IMR-90 (cell line): ENCODE measurements at regions not wholly inside any gene's neighbourhood (a gene's known extent, or its start where the extent isn't known, plus 50 kb on each side); places are given as distances from the start of the nearest gene placed in this dataset.

ENCODE experiments used
- ATAC-seq: fragments of 200-7000 bp; cut with Tn5 transposase; 2 replicates; pipeline ENCODE4 v1.9.1; 2020; ENCODE audit warnings: low read depth, mild to moderate bottlenecking, moderate library complexity
- BruUV-seq: library from RNA; stranded (reverse); fragments of 400-500 nt; replicated peaks from 2 replicates; lab custom pipeline; 2021; lab: Mats Ljungman, UMichigan
- CTCF ChIA-PET: fragments of 300-600 bp; formaldehyde crosslinking; extraction: SDS; loops from one replicate; lab custom pipeline; 2021; ENCODE audit warnings: antibody characterized with exemption; lab: Yijun Ruan, JAX
- POLR2A ChIA-PET: fragments of 300-600 bp; sonication (Branson Sonifier 250); formaldehyde crosslinking; loops from one replicate; lab custom pipeline; 2022; ENCODE audit warnings: antibody characterized with exemption; ENCODE audit not compliant: unreplicated experiment; lab: Charles Lee
- DNase-seq: peaks from one replicate; pipeline ENCODE4 v3.0.0; 2013
- H2AFZ ChIP-seq: replicated peaks from 2 replicates; pipeline ENCODE3; 2013; ENCODE audit warnings: low read length, mild to moderate bottlenecking; ENCODE audit not compliant: poor library complexity
- H2AK5ac ChIP-seq: 2 replicates; pipeline ENCODE4 v1.6.1; 2013; ENCODE audit warnings: low read depth, low read length, inconsistent platforms
- H2AK9ac ChIP-seq: replicated peaks from 2 replicates; pipeline ENCODE3; 2013; ENCODE audit warnings: mild to moderate bottlenecking, low read depth, low read length, moderate library complexity; ENCODE audit not compliant: poor library complexity
- H2BK120ac ChIP-seq: 2 replicates; pipeline ENCODE4 v1.6.1; 2013; ENCODE audit warnings: low read depth, low read length, inconsistent platforms
- H2BK15ac ChIP-seq: 3 replicates; pipeline ENCODE4 v1.6.1; 2013; ENCODE audit warnings: low read depth, low read length, inconsistent platforms
- H2BK20ac ChIP-seq: 2 replicates; pipeline ENCODE4 v1.6.1; 2013; ENCODE audit warnings: low read depth, mild to moderate bottlenecking, inconsistent platforms, low read length, moderate library complexity
- H2BK5ac ChIP-seq: 2 replicates; pipeline ENCODE4 v1.6.1; 2013; ENCODE audit warnings: mild to moderate bottlenecking, low read depth, low read length, inconsistent platforms; ENCODE audit not compliant: poor library complexity, severe bottlenecking
- H3K14ac ChIP-seq: replicated peaks from 2 replicates; pipeline ENCODE4 v1.6.1; 2013; ENCODE audit warnings: low read depth, low read length, inconsistent platforms
- H3K18ac ChIP-seq: 2 replicates; pipeline ENCODE4 v1.6.1; 2013; ENCODE audit warnings: low read depth, low read length, control low read depth
- H3K23ac ChIP-seq: 2 replicates; pipeline ENCODE4 v1.6.1; 2013; ENCODE audit warnings: low read depth, low read length, inconsistent platforms
- H3K27ac ChIP-seq: 2 replicates; pipeline ENCODE4 v1.5.1; 2013; ENCODE audit warnings: mild to moderate bottlenecking, control low read depth, low read length; ENCODE audit not compliant: insufficient read depth
- H3K27me3 ChIP-seq: 2 replicates; pipeline ENCODE4 v1.6.1; 2013; ENCODE audit warnings: low read length; ENCODE audit not compliant: control insufficient read depth, insufficient read depth
- H3K36me3 ChIP-seq: 2 replicates; pipeline ENCODE4 v1.6.1; 2013; ENCODE audit warnings: low read length, mixed read lengths; ENCODE audit not compliant: control insufficient read depth, insufficient read depth
- H3K4ac ChIP-seq: 2 replicates; pipeline ENCODE4 v1.6.1; 2013; ENCODE audit warnings: low read depth, low read length, inconsistent platforms
- H3K4me1 ChIP-seq: 2 replicates; pipeline ENCODE4 v1.6.1; 2013; ENCODE audit warnings: low read length, mixed read lengths; ENCODE audit not compliant: control insufficient read depth, insufficient read depth
- H3K4me2 ChIP-seq: 2 replicates; pipeline ENCODE4 v1.6.1; 2013; ENCODE audit warnings: low read depth, mild to moderate bottlenecking, control low read depth, low read length, moderate library complexity
- H3K4me3 ChIP-seq: 2 replicates; pipeline ENCODE4 v1.5.1; 2013; ENCODE audit warnings: low read depth, mild to moderate bottlenecking, control low read depth, low read length, moderate library complexity; ENCODE audit not compliant: insufficient read depth
- H3K56ac ChIP-seq: 2 replicates; pipeline ENCODE4 v1.6.1; 2013; ENCODE audit warnings: low read length, inconsistent platforms; ENCODE audit not compliant: insufficient read depth; ENCODE audit errors: extremely low read depth
- H3K79me1 ChIP-seq, 2 experiments: 2 replicates each; pipeline ENCODE4 v1.6.1; 2013; ENCODE audit warnings: low read length in 2 of 2, inconsistent platforms in 1 of 2, low read depth in 1 of 2
- H3K9ac ChIP-seq: 2 replicates; pipeline ENCODE4 v1.6.1; 2013; ENCODE audit warnings: low read depth, low read length, control low read depth
- H3K9me1 ChIP-seq: 2 replicates; pipeline ENCODE4 v1.6.1; 2013; ENCODE audit warnings: low read length, inconsistent platforms; ENCODE audit not compliant: insufficient read depth
- H3K9me3 ChIP-seq: 2 replicates; pipeline ENCODE4 v1.6.1; 2013; ENCODE audit warnings: low read length; ENCODE audit not compliant: control insufficient read depth, insufficient read depth
- H4K20me1 ChIP-seq: 2 replicates; pipeline ENCODE4 v1.6.1; 2013; ENCODE audit warnings: low read length, inconsistent platforms; ENCODE audit not compliant: insufficient read depth
- H4K5ac ChIP-seq: 2 replicates; pipeline ENCODE4 v1.6.1; 2013; ENCODE audit warnings: mild to moderate bottlenecking, low read depth, low read length, control low read depth
- H4K8ac ChIP-seq, 2 experiments: 2 replicates each; pipeline ENCODE4 v1.6.1; 2013; ENCODE audit warnings: low read depth in 2 of 2, low read length in 2 of 2, control low read depth in 1 of 2, inconsistent platforms in 1 of 2
- H4K91ac ChIP-seq: 2 replicates; pipeline ENCODE4 v1.6.1; 2013; ENCODE audit warnings: low read depth, low read length, inconsistent platforms; ENCODE audit not compliant: insufficient read depth
- BHLHE40 ChIP-seq: fragments of 150-350 bp; IDR thresholded peaks from 2 replicates; pipeline ENCODE4 v1.6.1; 2016; ENCODE audit warnings: mild to moderate bottlenecking, low read depth, low read length
- CEBPB ChIP-seq: IDR thresholded peaks from 2 replicates; pipeline ENCODE4 v1.6.1; 2012; ENCODE audit warnings: low read depth, low read length, improper control_type of control experiment
- CHD1 ChIP-seq: IDR thresholded peaks from 2 replicates; pipeline ENCODE4 v1.6.1; 2012; ENCODE audit warnings: low read depth, low read length, improper control_type of control experiment
- CTCF ChIP-seq: conservative IDR thresholded peaks from 2 replicates; pipeline ENCODE4 v1.5.1; 2012; ENCODE audit warnings: mild to moderate bottlenecking, low read depth, low read length, improper control_type of control experiment
- ELK1 ChIP-seq: fragments of 150-350 bp; IDR thresholded peaks from 2 replicates; pipeline ENCODE4 v1.6.1; 2016; ENCODE audit warnings: low read depth, mild to moderate bottlenecking, low read length, moderate library complexity, borderline replicate concordance
- FOS ChIP-seq: fragments of 150-350 bp; IDR thresholded peaks from 2 replicates; pipeline ENCODE4 v1.6.1; 2016; ENCODE audit warnings: low read depth, low read length
- MAFK ChIP-seq: IDR thresholded peaks from 2 replicates; pipeline ENCODE4 v1.6.1; 2012; ENCODE audit warnings: low read depth, low read length, improper control_type of control experiment
- MAZ ChIP-seq: IDR thresholded peaks from 2 replicates; pipeline ENCODE4 v1.6.1; 2012; ENCODE audit warnings: low read depth, mild to moderate bottlenecking, low read length, improper control_type of control experiment, moderate library complexity, borderline replicate concordance
- MXI1 ChIP-seq: IDR thresholded peaks from 2 replicates; pipeline ENCODE4 v1.6.1; 2012; ENCODE audit warnings: low read depth, mild to moderate bottlenecking, low read length, moderate library complexity, borderline replicate concordance
- NFE2L2 ChIP-seq: fragments of 150-350 bp; IDR thresholded peaks from 2 replicates; pipeline ENCODE4 v1.6.1; 2016; ENCODE audit warnings: low read depth, mild to moderate bottlenecking, low read length
- POLR2A ChIP-seq: IDR thresholded peaks from 2 replicates; pipeline ENCODE4 v1.6.1; 2012; ENCODE audit warnings: mild to moderate bottlenecking, low read depth, low read length
- RAD21 ChIP-seq: IDR thresholded peaks from 2 replicates; pipeline ENCODE4 v1.6.1; 2012; ENCODE audit warnings: low read length, improper control_type of control experiment
- RCOR1 ChIP-seq: IDR thresholded peaks from 2 replicates; pipeline ENCODE4 v1.6.1; 2012; ENCODE audit warnings: mild to moderate bottlenecking, low read length, improper control_type of control experiment; ENCODE audit not compliant: insufficient replicate concordance
- RFX5 ChIP-seq: IDR thresholded peaks from 2 replicates; pipeline ENCODE4 v1.8.0; 2012; ENCODE audit warnings: low read depth, mild to moderate bottlenecking, low read length, moderate library complexity
- SMC3 ChIP-seq: fragments of 150-350 bp; IDR thresholded peaks from 2 replicates; pipeline ENCODE4 v1.6.1; 2016; ENCODE audit warnings: low read depth, mild to moderate bottlenecking, antibody characterized with exemption, low read length, moderate library complexity
- USF2 ChIP-seq: fragments of 150-350 bp; IDR thresholded peaks from 2 replicates; pipeline ENCODE4 v1.6.1; 2017; ENCODE audit warnings: mild to moderate bottlenecking, antibody characterized with exemption, low read length, low read depth
- dilution Hi-C: fragments of 300-500 bp; cut with HindIII; formaldehyde crosslinking; loops from one replicate; pipeline ENCODE4 v1.14.3; 2018; ENCODE audit warnings: low sequenced_read_pairs; ENCODE audit not compliant: unreplicated experiment
- in situ Hi-C: fragments of 300-500 bp; cut with MboI; formaldehyde crosslinking; loops from 3 replicates; pipeline ENCODE4 v1.14.3; 2019; ENCODE audit warnings: low sequenced_read_pairs, inconsistent platforms, mixed read lengths
- intact Hi-C: fragments of 100-400 bp; cut with micrococcal nuclease; formaldehyde crosslinking; loops from 2 replicates; pipeline ENCODE4 v1.10.0; 2022

- no peak overlapping the region for H4K5ac ChIP-seq
- DNase-seq (no peak), ATAC-seq (no peak)
- no peak overlapping the region for H3K14ac ChIP-seq
- no peaks in the 10 kb centered on the region for H3K36me3 ChIP-seq
- no peak overlapping the region for H4K91ac ChIP-seq
- no peak overlapping the region for H2AK5ac ChIP-seq
- no peak overlapping the region for H3K4me3 ChIP-seq
- H3K27ac ChIP-seq, result no peak overlapping the region
- no peaks in the 10 kb centered on the region for H3K27me3 ChIP-seq
- no peaks in the 10 kb centered on the region for H3K4me1 ChIP-seq
- no peaks in the 10 kb centered on the region for H4K20me1 ChIP-seq
- no peak overlapping the region for H3K23ac ChIP-seq
- H3K9ac ChIP-seq, result no peak overlapping the region
- no peak overlapping the region for H2BK15ac ChIP-seq
- H3K56ac ChIP-seq, result no peak overlapping the region
- no peaks in the 10 kb centered on the region for H3K79me1 ChIP-seq
- intact Hi-C loops (no loop called here), dilution Hi-C loops (no loop called here), in situ Hi-C loops (loop anchor here (25.0 kb wide), 2 partner anchors 106 to 281 kb away; no protein-coding TSS in a partner anchor)
- H2BK20ac ChIP-seq, result no peak overlapping the region
- no TSS peak for BruUV-seq
- peaks cover 7% of the 10 kb centered on the region for H3K9me3 ChIP-seq
- H2BK120ac ChIP-seq, result no peak overlapping the region
- H2AFZ ChIP-seq, result no peak overlapping the region
- POLR2A ChIA-PET, result no interaction called here
- no peak overlapping the region for H4K8ac ChIP-seq
- no peak overlapping the region for H2AK9ac ChIP-seq
- no peak overlapping the region for H3K4ac ChIP-seq
- no peak overlapping the region for H3K18ac ChIP-seq
- no peak overlapping the region for H3K4me2 ChIP-seq
- no peaks in the 10 kb centered on the region for H3K9me1 ChIP-seq
- CTCF ChIA-PET, result no interaction called here
- no peak overlapping the region for H2BK5ac ChIP-seq
- TF ChIP-seq USF2 (no peak), RFX5 (no peak), MXI1 (no peak), SMC3 (no peak), POLR2A (no peak), FOS (no peak), RCOR1 (no peak), CTCF (no peak), CHD1 (no peak), MAFK (no peak), BHLHE40 (no peak), ELK1 (no peak), CEBPB (no peak), NFE2L2 (no peak), MAZ (no peak), RAD21 (no peak)
Measured at GRCh38 chr17:73718362-73718761, 74.1 kb upstream of the SDK2 start.
